ENCODE measurements at regions not wholly inside any gene's neighbourhood (a gene's known extent, or its start where the extent isn't known, plus 50 kb on each side); places are given as distances from the start of the nearest gene placed in this dataset.

- Histone ChIP-seq H4K20me1 (ENCODE audit: insufficient read depth, low read length) (no peaks in the 10 kb centered on the region), H3K4me1 (ENCODE audit: insufficient read depth, low read length) (no peaks in the 10 kb centered on the region), H2AFZ (ENCODE audit: low read depth, low read length) (no peak overlapping the region), H3K9me3 (ENCODE audit: insufficient read depth, low read length, severe bottlenecking) (no peaks in the 10 kb centered on the region), H3K27me3 (ENCODE audit: insufficient read depth, low read length, poor library complexity) (no peaks in the 10 kb centered on the region), H3K27ac (ENCODE audit: low read length) (no peak overlapping the region), H3K4me2 (ENCODE audit: insufficient read depth, low read length) (no peak overlapping the region), H3K9ac (ENCODE audit: low read depth, low read length) (no peak overlapping the region), H3K36me3 (ENCODE audit: insufficient read depth, low read length) (no peaks in the 10 kb centered on the region), H3K79me2 (ENCODE audit: insufficient read depth, low read length) (no peaks in the 10 kb centered on the region), H3K4me3 (ENCODE audit: low read depth in 1 of 2, low read length in 2 of 2) (no peak overlapping the region)
- TF ChIP-seq CTCF (IDR thresholded peaks at IDR 0.05; ENCODE audit: borderline replicate concordance, extremely low read depth, low read length, poor library complexity, severe bottlenecking): no peak
- no peak for TF ChIP-seq EZH2 (IDR thresholded peaks at IDR 0.05; ENCODE audit: borderline replicate concordance, low read depth, low read length, severe bottlenecking)
- ATAC-seq (ENCODE audit: insufficient read depth, low read depth) (no peak), DNase-seq (no peak)
These were observed 377.7 kb upstream of the MEX3C start for GRCh38 chr18:51575171-51575570.

GRCh38 chr18:51578406-51578980, 381.0 kb upstream of the MEX3C start:
- H4K20me1 ChIP-seq (ENCODE audit: insufficient read depth, low read length): no peaks in the 10 kb centered on the region
- no peaks in the 10 kb centered on the region for H3K79me2 ChIP-seq (ENCODE audit: insufficient read depth, low read length)
- no peak for ATAC-seq (ENCODE audit: insufficient read depth, low read depth)
- H3K36me3 ChIP-seq (ENCODE audit: insufficient read depth, low read length): no peaks in the 10 kb centered on the region
- no peaks in the 10 kb centered on the region for H3K27me3 ChIP-seq (ENCODE audit: insufficient read depth, low read length, poor library complexity)
- H3K9ac ChIP-seq (ENCODE audit: low read depth, low read length): no peak overlapping the region
- no peak overlapping the region for H3K27ac ChIP-seq (ENCODE audit: low read length)
- TF ChIP-seq EZH2 (IDR thresholded peaks at IDR 0.05; ENCODE audit: borderline replicate concordance, low read depth, low read length, severe bottlenecking): no peak
- no peak for TF ChIP-seq CTCF (IDR thresholded peaks at IDR 0.05; ENCODE audit: borderline replicate concordance, extremely low read depth, low read length, poor library complexity, severe bottlenecking)
- no peak overlapping the region for H2AFZ ChIP-seq (ENCODE audit: low read depth, low read length)
- H3K9me3 ChIP-seq (ENCODE audit: insufficient read depth, low read length, severe bottlenecking): no peaks in the 10 kb centered on the region
- H3K4me1 ChIP-seq (ENCODE audit: insufficient read depth, low read length): no peaks in the 10 kb centered on the region
- H3K4me2 ChIP-seq (ENCODE audit: insufficient read depth, low read length): no peak overlapping the region
- DNase-seq: no peak
- H3K4me3 ChIP-seq (ENCODE audit: low read depth in 1 of 2, low read length in 2 of 2): no peak overlapping the region

- H3K9ac ChIP-seq (ENCODE audit: low read depth, low read length): no peak overlapping the region
- no peaks in the 10 kb centered on the region for H4K20me1 ChIP-seq (ENCODE audit: insufficient read depth, low read length)
- TF ChIP-seq CTCF (IDR thresholded peaks at IDR 0.05; ENCODE audit: borderline replicate concordance, extremely low read depth, low read length, poor library complexity, severe bottlenecking) (no peak), EZH2 (IDR thresholded peaks at IDR 0.05; ENCODE audit: borderline replicate concordance, low read depth, low read length, severe bottlenecking) (no peak)
- no peak overlapping the region for H3K4me2 ChIP-seq (ENCODE audit: insufficient read depth, low read length)
- no peaks in the 10 kb centered on the region for H3K9me3 ChIP-seq (ENCODE audit: insufficient read depth, low read length, severe bottlenecking)
- H2AFZ ChIP-seq (ENCODE audit: low read depth, low read length): no peak overlapping the region
- no peak overlapping the region for H3K4me3 ChIP-seq (ENCODE audit: low read depth in 1 of 2, low read length in 2 of 2)
- no peaks in the 10 kb centered on the region for H3K27me3 ChIP-seq (ENCODE audit: insufficient read depth, low read length, poor library complexity)
- H3K27ac ChIP-seq (ENCODE audit: low read length): no peak overlapping the region
- DNase-seq: no peak
- H3K36me3 ChIP-seq (ENCODE audit: insufficient read depth, low read length): no peaks in the 10 kb centered on the region
- H3K79me2 ChIP-seq (ENCODE audit: insufficient read depth, low read length): no peaks in the 10 kb centered on the region
- H3K4me1 ChIP-seq (ENCODE audit: insufficient read depth, low read length): no peaks in the 10 kb centered on the region
- no peak for ATAC-seq (ENCODE audit: insufficient read depth, low read depth)
These were observed 383.1 kb upstream of the MEX3C start for GRCh38 chr18:51580580-51580979.

GRCh38 chr18:51582551-51582950, 385.1 kb upstream of the MEX3C start:
- ATAC-seq (ENCODE audit: insufficient read depth, low read depth) (no peak), DNase-seq (no peak)
- no peak overlapping the region for H3K9ac ChIP-seq (ENCODE audit: low read depth, low read length)
- H3K4me3 ChIP-seq (ENCODE audit: low read depth in 1 of 2, low read length in 2 of 2): no peak overlapping the region
- H4K20me1 ChIP-seq (ENCODE audit: insufficient read depth, low read length): no peaks in the 10 kb centered on the region
- no peak overlapping the region for H3K27ac ChIP-seq (ENCODE audit: low read length)
- no peaks in the 10 kb centered on the region for H3K4me1 ChIP-seq (ENCODE audit: insufficient read depth, low read length)
- H3K79me2 ChIP-seq (ENCODE audit: insufficient read depth, low read length): no peaks in the 10 kb centered on the region
- TF ChIP-seq EZH2 (IDR thresholded peaks at IDR 0.05; ENCODE audit: borderline replicate concordance, low read depth, low read length, severe bottlenecking) (no peak), CTCF (IDR thresholded peaks at IDR 0.05; ENCODE audit: borderline replicate concordance, extremely low read depth, low read length, poor library complexity, severe bottlenecking) (no peak)
- no peak overlapping the region for H3K4me2 ChIP-seq (ENCODE audit: insufficient read depth, low read length)
- H3K27me3 ChIP-seq (ENCODE audit: insufficient read depth, low read length, poor library complexity): no peaks in the 10 kb centered on the region
- no peaks in the 10 kb centered on the region for H3K9me3 ChIP-seq (ENCODE audit: insufficient read depth, low read length, severe bottlenecking)
- no peaks in the 10 kb centered on the region for H3K36me3 ChIP-seq (ENCODE audit: insufficient read depth, low read length)
- H2AFZ ChIP-seq (ENCODE audit: low read depth, low read length): no peak overlapping the region
